ENCODE measurements at regions not wholly inside any gene's neighbourhood (a gene's known extent, or its start where the extent isn't known, plus 50 kb on each side); places are given as distances from the start of the nearest gene placed in this dataset.

- TF ChIP-seq CTCF (IDR thresholded peaks at IDR 0.05 in 8 of 11, conservative IDR thresholded peaks at IDR 0.05 in 3 of 11): no peak
- no peak for TF ChIP-seq POLR2AphosphoS5 (IDR thresholded peaks at IDR 0.05)
- no peak for TF ChIP-seq POLR2A (IDR thresholded peaks at IDR 0.05)
- DNase-seq: no peak
- peaks cover 0 to 5% (median 0%) of the 10 kb centered on the region in 8 donors for H3K9me3 ChIP-seq
- H3K4me3 ChIP-seq: no peak overlapping the region
- no peaks in the 10 kb centered on the region for H3K36me3 ChIP-seq
- no peaks in the 10 kb centered on the region for H3K4me1 ChIP-seq
- H3K27me3 ChIP-seq (replicated peaks in 1 of 7): no peaks in the 10 kb centered on the region
- H3K27ac ChIP-seq: no peak overlapping the region
- intact Hi-C loops (cut with DNase I; ENCODE audit: low total_unique reads): no loop called here
- WGBS, 5 donors: 17 to 29% (median 24%) methylated on average over 1 of the region's 1 CpG
Observed at GRCh38 chr5:36365896-36366295, 64.2 kb upstream of the RANBP3L start.

DNA sequence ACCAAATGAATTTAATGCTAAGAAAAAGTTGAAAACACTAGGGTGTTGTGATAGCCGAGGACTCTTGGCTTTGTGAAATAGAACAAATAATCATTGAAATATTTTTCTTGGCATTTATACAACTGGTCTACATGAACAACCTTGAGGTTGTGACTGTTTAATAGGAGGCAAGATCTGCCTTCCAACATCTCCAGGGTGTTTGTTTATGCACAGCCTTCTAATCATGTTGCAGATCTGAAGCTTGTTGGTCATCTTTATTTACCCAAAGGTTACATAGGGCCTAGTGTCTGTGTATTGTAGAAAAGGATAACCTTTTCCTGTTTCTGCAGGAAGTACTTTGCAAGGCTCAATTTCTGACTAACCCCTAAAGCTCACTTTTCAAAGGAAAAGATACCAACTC lies 65.2 kb upstream of the RANBP3L start:
- Histone ChIP-seq H3K4me1 (no peaks in the 10 kb centered on the region), H3K4me3 (no peak overlapping the region), H3K9me3 (peaks cover 0 to 5% (median 0%) of the 10 kb centered on the region in 8 donors), H3K27ac (no peak overlapping the region), H3K36me3 (no peaks in the 10 kb centered on the region), H3K27me3 (replicated peaks in 1 of 7) (no peaks in the 10 kb centered on the region)
- 70 to 88% (median 77%) methylated on average over 1 of the region's 1 CpG for WGBS, 5 donors
- intact Hi-C loops (cut with DNase I; ENCODE audit: low total_unique reads): no loop called here
- DNase-seq: no peak
- no peak for TF ChIP-seq POLR2AphosphoS5 (IDR thresholded peaks at IDR 0.05)
- TF ChIP-seq POLR2A (IDR thresholded peaks at IDR 0.05): no peak
- TF ChIP-seq CTCF (IDR thresholded peaks at IDR 0.05 in 8 of 11, conservative IDR thresholded peaks at IDR 0.05 in 3 of 11): no peak

DNA sequence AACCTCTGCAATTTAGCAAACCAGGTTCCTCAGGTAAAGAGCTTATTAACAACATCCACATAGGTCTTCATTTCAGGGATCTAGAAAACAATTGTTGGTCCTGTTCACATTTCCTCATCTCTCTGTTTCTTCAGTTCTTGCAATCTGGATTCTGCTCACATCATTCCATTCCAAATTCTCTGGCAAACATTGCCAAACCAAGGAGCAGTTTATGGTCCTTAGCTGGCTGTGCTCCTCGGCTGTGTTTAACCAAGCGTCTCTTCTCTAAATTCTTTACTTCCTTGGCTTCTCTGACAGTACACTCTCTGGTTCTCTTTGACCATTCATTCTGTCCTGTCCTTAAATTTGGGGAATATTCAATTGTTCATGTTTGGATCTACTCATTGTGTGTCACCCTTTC lies 65.8 kb upstream of the RANBP3L start:
- no peak overlapping the region for H3K27ac ChIP-seq
- WGBS, 5 donors: 77 to 94% (median 88%) methylated on average over 2 of the region's 2 CpGs
- H3K27me3 ChIP-seq (replicated peaks in 1 of 7): no peaks in the 10 kb centered on the region
- intact Hi-C loops (cut with DNase I; ENCODE audit: low total_unique reads): no loop called here
- TF ChIP-seq POLR2A (IDR thresholded peaks at IDR 0.05): no peak
- TF ChIP-seq POLR2AphosphoS5 (IDR thresholded peaks at IDR 0.05): no peak
- TF ChIP-seq CTCF (IDR thresholded peaks at IDR 0.05 in 8 of 11, conservative IDR thresholded peaks at IDR 0.05 in 3 of 11): no peak
- peaks cover 0 to 5% (median 0%) of the 10 kb centered on the region in 8 donors for H3K9me3 ChIP-seq
- no peak for DNase-seq
- no peaks in the 10 kb centered on the region for H3K36me3 ChIP-seq
- H3K4me3 ChIP-seq: no peak overlapping the region
- no peaks in the 10 kb centered on the region for H3K4me1 ChIP-seq

DNA sequence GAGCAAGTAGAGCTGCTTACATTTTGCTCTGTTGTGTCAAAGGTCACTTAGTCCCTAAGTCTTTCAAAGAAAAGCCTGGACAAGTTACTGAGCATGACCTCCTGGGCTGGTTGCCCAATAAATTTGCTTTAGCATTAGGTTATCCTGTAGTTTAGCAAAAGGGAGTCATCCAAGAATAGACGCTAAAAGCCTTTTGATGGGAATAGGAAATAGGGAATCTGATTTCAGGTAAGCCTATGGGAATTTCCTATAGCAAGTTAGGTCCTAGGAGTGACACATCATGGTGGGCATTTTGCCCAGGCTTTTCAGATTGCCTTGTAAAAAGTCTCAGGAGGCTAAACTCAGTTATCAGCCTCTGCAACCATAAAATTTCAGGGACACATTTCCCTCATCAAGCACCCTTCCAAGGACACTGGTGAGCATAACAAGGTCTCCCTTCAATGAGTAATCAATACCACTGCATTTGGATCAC lies 67.6 kb upstream of the RANBP3L start:
- WGBS, 5 donors: 71 to 83% (median 81%) methylated on average over 1 of the region's 1 CpG
- H3K9me3 ChIP-seq: peaks cover 0 to 5% (median 0%) of the 10 kb centered on the region in 8 donors
- H3K27ac ChIP-seq: no peak overlapping the region
- H3K36me3 ChIP-seq: no peaks in the 10 kb centered on the region
- no peak overlapping the region for H3K4me3 ChIP-seq
- no peaks in the 10 kb centered on the region for H3K27me3 ChIP-seq (replicated peaks in 1 of 7)
- DNase-seq: no peak
- TF ChIP-seq CTCF (IDR thresholded peaks at IDR 0.05 in 8 of 11, conservative IDR thresholded peaks at IDR 0.05 in 3 of 11): no peak
- TF ChIP-seq POLR2AphosphoS5 (IDR thresholded peaks at IDR 0.05): no peak
- no peak for TF ChIP-seq POLR2A (IDR thresholded peaks at IDR 0.05)
- intact Hi-C loops (cut with DNase I; ENCODE audit: low total_unique reads): no loop called here
- H3K4me1 ChIP-seq: peaks cover 0 to 9% (median 2%) of the 10 kb centered on the region in 6 donors

All from spleen (tissue), 11 donors.